ENCODE measurements at regions not wholly inside any gene's neighbourhood (a gene's known extent, or its start where the extent isn't known, plus 50 kb on each side); places are given as distances from the start of the nearest gene placed in this dataset.

GRCh38 chr18:41585512-41585911, 369.5 kb upstream of the PIK3C3 start:
- TF ChIP-seq POLR2A (IDR thresholded peaks at IDR 0.05) (no peak), EP300 (IDR thresholded peaks at IDR 0.05) (no peak), POLR2AphosphoS5 (IDR thresholded peaks at IDR 0.05) (no peak)
- TF ChIP-seq, protein P1, sequence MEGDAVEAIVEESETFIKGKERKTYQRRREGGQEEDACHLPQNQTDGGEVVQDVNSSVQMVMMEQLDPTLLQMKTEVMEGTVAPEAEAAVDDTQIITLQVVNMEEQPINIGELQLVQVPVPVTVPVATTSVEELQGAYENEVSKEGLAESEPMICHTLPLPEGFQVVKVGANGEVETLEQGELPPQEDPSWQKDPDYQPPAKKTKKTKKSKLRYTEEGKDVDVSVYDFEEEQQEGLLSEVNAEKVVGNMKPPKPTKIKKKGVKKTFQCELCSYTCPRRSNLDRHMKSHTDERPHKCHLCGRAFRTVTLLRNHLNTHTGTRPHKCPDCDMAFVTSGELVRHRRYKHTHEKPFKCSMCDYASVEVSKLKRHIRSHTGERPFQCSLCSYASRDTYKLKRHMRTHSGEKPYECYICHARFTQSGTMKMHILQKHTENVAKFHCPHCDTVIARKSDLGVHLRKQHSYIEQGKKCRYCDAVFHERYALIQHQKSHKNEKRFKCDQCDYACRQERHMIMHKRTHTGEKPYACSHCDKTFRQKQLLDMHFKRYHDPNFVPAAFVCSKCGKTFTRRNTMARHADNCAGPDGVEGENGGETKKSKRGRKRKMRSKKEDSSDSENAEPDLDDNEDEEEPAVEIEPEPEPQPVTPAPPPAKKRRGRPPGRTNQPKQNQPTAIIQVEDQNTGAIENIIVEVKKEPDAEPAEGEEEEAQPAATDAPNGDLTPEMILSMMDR (IDR thresholded peaks at IDR 0.05), result no peak
